ENCODE measurements at regions not wholly inside any gene's neighbourhood (a gene's known extent, or its start where the extent isn't known, plus 50 kb on each side); places are given as distances from the start of the nearest gene placed in this dataset.

DNA sequence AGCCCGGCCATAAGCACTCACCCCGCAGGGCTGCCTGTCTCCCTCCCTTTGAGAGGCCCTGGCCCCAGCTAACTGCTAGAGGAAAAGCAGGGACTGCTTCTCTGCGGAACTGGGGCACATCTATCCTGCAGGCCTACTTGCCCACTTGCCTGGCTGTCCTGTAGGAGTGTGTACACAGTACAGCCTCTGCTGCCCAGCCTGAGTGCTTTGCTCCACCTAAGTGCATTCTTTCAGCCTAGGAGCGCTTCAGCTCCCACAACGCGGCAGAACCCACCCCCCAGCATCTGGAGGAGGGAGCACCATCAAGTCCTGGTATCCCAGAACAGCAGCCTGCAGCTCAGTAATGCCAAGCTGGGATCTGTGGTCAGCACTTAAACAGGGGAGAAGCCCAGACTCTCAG, 79.9 kb upstream of the CD163 start:
- no peak overlapping the region for H2AFZ ChIP-seq (ENCODE audit: low read depth, low read length)

DNA sequence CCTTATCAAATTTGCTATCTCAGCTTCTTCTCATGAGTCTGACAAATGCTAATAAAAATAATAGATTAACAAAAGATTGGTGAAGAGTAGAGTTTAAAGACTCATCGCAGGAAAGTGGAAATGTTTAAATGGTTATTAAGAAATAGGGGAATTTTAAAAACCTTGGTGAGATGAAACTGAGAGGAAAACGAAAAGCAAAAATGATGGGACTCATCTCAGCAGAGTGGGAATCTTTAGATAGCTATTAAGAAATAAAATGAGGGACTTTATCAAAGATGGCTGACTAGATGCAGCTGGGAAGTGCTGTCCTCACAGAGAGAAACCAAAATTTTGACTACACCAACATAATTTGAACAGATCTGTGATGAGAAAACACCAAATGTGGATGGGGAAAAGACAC, 79.2 kb upstream of the CD163 start:
- no peak overlapping the region for H3K4me2 ChIP-seq (ENCODE audit: low read length)
- Mint-ChIP-seq H3K4me1 (ENCODE audit: low read depth, unreplicated experiment) (no peaks in the 10 kb centered on the region), H3K36me3 (ENCODE audit: low read depth, unreplicated experiment) (no peaks in the 10 kb centered on the region), H3K27me3 (ENCODE audit: low read depth, unreplicated experiment) (no peaks in the 10 kb centered on the region), H3K4me3 (ENCODE audit: unreplicated experiment) (no peak overlapping the region), H3K9me3 (ENCODE audit: unreplicated experiment) (peaks cover 7% of the 10 kb centered on the region), H3K27ac (ENCODE audit: unreplicated experiment) (no peak overlapping the region)
- no peak for DNase-seq (ENCODE audit: low read depth)
- H3K27me3 ChIP-seq (ENCODE audit: insufficient read depth, low read length) = no peaks in the 10 kb centered on the region
- H3K4me1 ChIP-seq (ENCODE audit: insufficient read depth, low read length) = no peaks in the 10 kb centered on the region
- no peak overlapping the region for H3K27ac ChIP-seq (ENCODE audit: low read depth, low read length)
- no peak for FAIRE-seq
- no peak overlapping the region for H2AFZ ChIP-seq (ENCODE audit: low read depth, low read length)
- no peak overlapping the region for H3K9ac ChIP-seq (ENCODE audit: low read length)
- no peaks in the 10 kb centered on the region for H3K79me2 ChIP-seq (ENCODE audit: insufficient read depth, low read length)
- peaks cover 3% of the 10 kb centered on the region for H3K9me3 ChIP-seq (ENCODE audit: insufficient read depth, low read depth, low read length)
- H3K36me3 ChIP-seq (ENCODE audit: insufficient read depth, low read length) = no peaks in the 10 kb centered on the region
- H4K20me1 ChIP-seq (ENCODE audit: insufficient read depth, low read length) = no peaks in the 10 kb centered on the region
- no peak for TF ChIP-seq EZH2 (IDR thresholded peaks at IDR 0.05; ENCODE audit: insufficient read depth, low read length)
- TF ChIP-seq, protein P1, sequence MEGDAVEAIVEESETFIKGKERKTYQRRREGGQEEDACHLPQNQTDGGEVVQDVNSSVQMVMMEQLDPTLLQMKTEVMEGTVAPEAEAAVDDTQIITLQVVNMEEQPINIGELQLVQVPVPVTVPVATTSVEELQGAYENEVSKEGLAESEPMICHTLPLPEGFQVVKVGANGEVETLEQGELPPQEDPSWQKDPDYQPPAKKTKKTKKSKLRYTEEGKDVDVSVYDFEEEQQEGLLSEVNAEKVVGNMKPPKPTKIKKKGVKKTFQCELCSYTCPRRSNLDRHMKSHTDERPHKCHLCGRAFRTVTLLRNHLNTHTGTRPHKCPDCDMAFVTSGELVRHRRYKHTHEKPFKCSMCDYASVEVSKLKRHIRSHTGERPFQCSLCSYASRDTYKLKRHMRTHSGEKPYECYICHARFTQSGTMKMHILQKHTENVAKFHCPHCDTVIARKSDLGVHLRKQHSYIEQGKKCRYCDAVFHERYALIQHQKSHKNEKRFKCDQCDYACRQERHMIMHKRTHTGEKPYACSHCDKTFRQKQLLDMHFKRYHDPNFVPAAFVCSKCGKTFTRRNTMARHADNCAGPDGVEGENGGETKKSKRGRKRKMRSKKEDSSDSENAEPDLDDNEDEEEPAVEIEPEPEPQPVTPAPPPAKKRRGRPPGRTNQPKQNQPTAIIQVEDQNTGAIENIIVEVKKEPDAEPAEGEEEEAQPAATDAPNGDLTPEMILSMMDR (IDR thresholded peaks at IDR 0.05; ENCODE audit: insufficient read depth, low read depth, low read length) = no peak
- no peak overlapping the region for H3K4me3 ChIP-seq (ENCODE audit: insufficient read depth, low read depth, low read length)

More for the DNA sequence above, 79.9 kb upstream of the CD163 start:
- H3K4me2 ChIP-seq (ENCODE audit: low read length) = no peak overlapping the region
- no peak overlapping the region for H3K9ac ChIP-seq (ENCODE audit: low read length)
- no peaks in the 10 kb centered on the region for H3K79me2 ChIP-seq (ENCODE audit: insufficient read depth, low read length)
- no peak for FAIRE-seq
- no peaks in the 10 kb centered on the region for H3K4me1 ChIP-seq (ENCODE audit: insufficient read depth, low read length)
- Mint-ChIP-seq H3K27ac (ENCODE audit: unreplicated experiment) (no peak overlapping the region), H3K4me3 (ENCODE audit: unreplicated experiment) (no peak overlapping the region), H3K27me3 (ENCODE audit: low read depth, unreplicated experiment) (no peaks in the 10 kb centered on the region), H3K4me1 (ENCODE audit: low read depth, unreplicated experiment) (no peaks in the 10 kb centered on the region), H3K36me3 (ENCODE audit: low read depth, unreplicated experiment) (no peaks in the 10 kb centered on the region), H3K9me3 (ENCODE audit: unreplicated experiment) (peaks cover 9% of the 10 kb centered on the region)
- H3K27ac ChIP-seq (ENCODE audit: low read depth, low read length) = no peak overlapping the region
- H3K4me3 ChIP-seq (ENCODE audit: insufficient read depth, low read depth, low read length) = no peak overlapping the region
- no peaks in the 10 kb centered on the region for H3K27me3 ChIP-seq (ENCODE audit: insufficient read depth, low read length)
- DNase-seq (ENCODE audit: low read depth) = no peak
- no peaks in the 10 kb centered on the region for H3K36me3 ChIP-seq (ENCODE audit: insufficient read depth, low read length)
- H3K9me3 ChIP-seq (ENCODE audit: insufficient read depth, low read depth, low read length) = peaks cover 3% of the 10 kb centered on the region
- TF ChIP-seq, protein P1 (IDR thresholded peaks at IDR 0.05; ENCODE audit: insufficient read depth, low read depth, low read length) = no peak
- no peak for TF ChIP-seq EZH2 (IDR thresholded peaks at IDR 0.05; ENCODE audit: insufficient read depth, low read length)
- H4K20me1 ChIP-seq (ENCODE audit: insufficient read depth, low read length) = no peaks in the 10 kb centered on the region

DNA sequence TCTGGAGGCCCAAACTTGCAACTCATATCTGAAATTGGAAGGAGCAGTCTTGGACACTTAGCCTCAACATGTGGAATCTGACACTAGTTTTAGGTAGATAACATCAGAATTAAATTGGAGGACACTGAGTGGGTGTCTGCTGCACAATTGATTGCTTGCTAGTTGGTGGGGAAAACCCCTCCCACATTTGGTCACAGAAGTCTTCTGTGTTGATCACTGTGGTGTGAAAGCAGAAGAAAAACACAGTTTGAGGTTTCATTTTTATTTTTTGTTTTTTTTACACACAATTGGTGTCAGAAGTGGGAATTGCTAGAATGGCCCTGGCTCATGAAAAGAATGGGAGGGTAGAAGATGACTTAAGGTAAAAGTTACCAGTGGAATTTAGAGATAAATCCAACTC, 78.0 kb upstream of the CD163 start:
- no peak overlapping the region for H3K4me3 Mint-ChIP-seq (ENCODE audit: unreplicated experiment)
- Histone ChIP-seq H3K4me3 (ENCODE audit: insufficient read depth, low read depth, low read length) (no peak overlapping the region), H3K4me1 (ENCODE audit: insufficient read depth, low read length) (no peaks in the 10 kb centered on the region), H3K27me3 (ENCODE audit: insufficient read depth, low read length) (no peaks in the 10 kb centered on the region), H3K4me2 (ENCODE audit: low read length) (no peak overlapping the region), H3K79me2 (ENCODE audit: insufficient read depth, low read length) (no peaks in the 10 kb centered on the region), H3K9me3 (ENCODE audit: insufficient read depth, low read depth, low read length) (peaks cover 3% of the 10 kb centered on the region), H3K36me3 (ENCODE audit: insufficient read depth, low read length) (no peaks in the 10 kb centered on the region), H4K20me1 (ENCODE audit: insufficient read depth, low read length) (no peaks in the 10 kb centered on the region), H3K9ac (ENCODE audit: low read length) (no peak overlapping the region), H2AFZ (ENCODE audit: low read depth, low read length) (no peak overlapping the region), H3K27ac (ENCODE audit: low read depth, low read length) (no peak overlapping the region)
- peaks cover 7% of the 10 kb centered on the region for H3K9me3 Mint-ChIP-seq (ENCODE audit: unreplicated experiment)
- H3K4me1 Mint-ChIP-seq (ENCODE audit: low read depth, unreplicated experiment) = no peaks in the 10 kb centered on the region
- FAIRE-seq = no peak
- H3K36me3 Mint-ChIP-seq (ENCODE audit: low read depth, unreplicated experiment) = no peaks in the 10 kb centered on the region
- no peak overlapping the region for H3K27ac Mint-ChIP-seq (ENCODE audit: unreplicated experiment)
- no peak for TF ChIP-seq EZH2 (IDR thresholded peaks at IDR 0.05; ENCODE audit: insufficient read depth, low read length)
- TF ChIP-seq, protein P1 (IDR thresholded peaks at IDR 0.05; ENCODE audit: insufficient read depth, low read depth, low read length) = no peak
- DNase-seq (ENCODE audit: low read depth) = no peak
- no peaks in the 10 kb centered on the region for H3K27me3 Mint-ChIP-seq (ENCODE audit: low read depth, unreplicated experiment)
